ENCODE measurements at regions not wholly inside any gene's neighbourhood (a gene's known extent, or its start where the extent isn't known, plus 50 kb on each side); places are given as distances from the start of the nearest gene placed in this dataset.
A peak's percentile ranks its signal among the peaks of the same experiment; 100 is the strongest.
"Not testable (repeated sequence)": the region's sequence is repeated elsewhere in the genome, so short reads cannot be mapped to it uniquely, and the experiment has no call there.

GRCh38 chr4:54403700-54404453, 174.8 kb downstream of the PDGFRA start:
- no peak for DNase-seq

GRCh38 chr4:54409270-54409817, 180.3 kb downstream of the PDGFRA start:
- peak in 1 of 3 donors; percentile 36 for DNase-seq

GRCh38 chr4:54414545-54414944, 185.5 kb downstream of the PDGFRA start:
- no peak for DNase-seq

DNA sequence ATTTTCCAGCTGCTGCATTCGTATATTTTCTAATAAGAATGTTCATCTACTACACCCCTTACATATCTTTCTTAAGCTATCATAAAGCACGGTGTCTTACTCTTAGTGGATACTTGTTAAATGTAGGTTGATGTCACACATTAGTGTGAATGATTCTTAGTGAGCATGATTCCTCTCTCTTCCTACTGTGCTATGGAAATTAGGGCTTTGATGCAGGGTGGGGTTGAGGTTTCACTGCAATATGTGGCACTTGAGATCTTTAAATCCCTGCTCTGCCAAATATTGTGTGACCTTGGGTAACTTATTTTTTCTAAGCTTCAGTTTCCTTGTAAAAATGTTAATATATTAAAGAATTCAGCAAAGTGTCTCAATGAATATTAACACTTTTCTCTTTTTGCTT, 188.4 kb downstream of the PDGFRA start:
- DNase-seq = no peak

DNA sequence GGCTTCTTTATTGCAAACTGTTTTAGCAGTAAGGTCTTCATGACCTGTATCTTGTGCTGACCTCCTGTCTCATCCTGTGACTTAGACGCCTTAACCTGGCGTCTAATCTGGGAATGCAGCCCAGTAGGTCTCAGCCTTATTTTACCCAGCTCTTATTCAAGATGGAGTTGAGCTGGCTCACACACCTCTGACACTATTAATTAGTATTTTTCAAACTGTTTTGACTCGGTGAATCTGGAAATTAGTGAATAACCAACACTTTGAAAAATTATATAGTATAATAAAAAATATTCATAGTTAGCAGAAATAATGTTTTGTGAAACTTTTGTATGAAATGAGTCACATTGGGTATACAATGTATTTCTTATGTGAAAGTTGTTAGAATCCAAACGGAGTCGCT, 189.4 kb downstream of the PDGFRA start:
- DNase-seq = no peak

GRCh38 chr4:54423066-54423465, 194.0 kb downstream of the PDGFRA start:
- no peak for DNase-seq

DNA sequence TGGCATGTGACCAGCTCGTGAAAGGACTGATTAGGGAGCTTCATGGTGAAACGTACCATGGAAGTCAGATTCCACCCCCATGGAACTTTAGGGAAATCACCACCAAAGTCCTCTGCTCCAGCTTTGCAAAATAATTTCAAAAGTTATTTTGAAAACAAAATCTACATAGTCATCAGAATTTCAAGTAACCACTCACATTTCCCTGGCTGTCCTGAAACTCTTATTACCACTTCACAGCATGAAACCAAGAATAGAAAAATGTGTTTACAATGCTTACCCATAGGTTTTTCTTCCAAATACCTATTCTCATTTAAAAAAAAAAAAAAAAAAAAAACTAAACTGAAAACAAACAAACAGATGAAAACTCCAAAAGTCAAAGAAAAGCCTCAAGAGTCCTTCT, 198.7 kb downstream of the PDGFRA start:
- no peak for DNase-seq

GRCh38 chr4:54428940-54429339, 199.8 kb downstream of the PDGFRA start:
- no peak for DNase-seq

DNA sequence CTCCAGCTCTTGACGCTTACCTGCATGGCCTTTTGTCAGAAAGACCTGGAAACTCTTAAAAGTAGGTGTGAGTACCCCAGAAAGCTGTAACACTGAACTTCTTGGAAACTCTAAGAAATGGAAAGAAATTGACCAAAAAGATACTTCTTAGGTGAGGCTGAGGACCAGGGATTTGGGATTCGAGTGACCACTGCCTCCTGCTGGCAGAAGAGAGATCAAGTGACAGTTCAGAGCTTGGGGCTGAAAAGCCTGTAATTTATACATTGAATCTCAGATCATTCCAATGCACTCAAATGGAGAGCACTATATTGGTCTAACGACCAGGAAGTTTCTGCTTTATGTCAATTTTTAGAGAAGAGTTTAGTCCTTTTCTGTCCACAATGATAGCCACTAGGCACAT, 204.6 kb downstream of the PDGFRA start:
- DNase-seq = no peak

DNA sequence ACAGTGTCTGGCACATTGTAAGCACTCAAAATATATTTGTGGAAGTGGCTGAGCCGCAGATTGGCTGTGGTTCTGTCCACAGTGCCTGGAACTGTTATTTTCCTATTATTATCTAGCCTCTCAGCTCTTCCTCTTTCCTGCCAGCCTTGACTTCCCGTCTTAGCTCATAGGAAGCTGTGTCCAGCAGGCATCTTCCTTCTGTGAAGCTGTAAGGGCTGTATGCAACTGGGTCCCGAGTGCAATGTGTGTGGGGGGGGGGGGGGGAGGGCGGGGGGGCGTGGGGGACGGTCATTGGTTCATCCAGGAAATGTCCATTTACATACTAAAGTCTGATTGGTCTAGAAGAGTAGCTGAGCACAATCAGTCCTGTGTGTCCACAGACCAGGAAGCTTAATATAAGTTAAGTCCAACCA, 210.7 kb downstream of the PDGFRA start:
- peak in 2 of 3 donors; percentile 29 to 31 for DNase-seq

GRCh38 chr4:54440394-54441136, 211.5 kb downstream of the PDGFRA start:
- DNase-seq = peak in 1 of 3 donors; percentile 21

DNA sequence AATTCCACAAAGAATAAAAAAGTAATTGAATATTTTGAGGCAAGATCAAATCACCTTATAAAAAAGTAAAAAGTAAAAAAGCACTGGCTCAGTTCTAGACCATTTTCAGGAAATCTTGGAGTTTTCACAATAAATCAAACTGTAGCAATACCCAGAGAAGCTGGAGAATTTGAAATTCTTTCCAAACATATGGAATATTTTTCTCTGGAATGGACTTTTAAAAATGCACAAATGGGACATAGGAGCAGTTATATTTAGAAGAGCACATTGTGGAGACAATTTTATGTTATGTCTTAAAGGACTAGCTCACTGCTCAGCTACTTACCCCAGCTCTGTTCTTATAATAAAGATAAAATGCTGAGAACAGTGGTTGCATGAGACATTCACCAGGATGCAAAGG, 211.9 kb upstream of the KIT start:
- peak in 2 of 3 donors; percentile 38 to 61 for DNase-seq

GRCh38 chr4:54446581-54446980, 211.2 kb upstream of the KIT start:
- DNase-seq = peak in 1 of 3 donors; percentile 41

DNA sequence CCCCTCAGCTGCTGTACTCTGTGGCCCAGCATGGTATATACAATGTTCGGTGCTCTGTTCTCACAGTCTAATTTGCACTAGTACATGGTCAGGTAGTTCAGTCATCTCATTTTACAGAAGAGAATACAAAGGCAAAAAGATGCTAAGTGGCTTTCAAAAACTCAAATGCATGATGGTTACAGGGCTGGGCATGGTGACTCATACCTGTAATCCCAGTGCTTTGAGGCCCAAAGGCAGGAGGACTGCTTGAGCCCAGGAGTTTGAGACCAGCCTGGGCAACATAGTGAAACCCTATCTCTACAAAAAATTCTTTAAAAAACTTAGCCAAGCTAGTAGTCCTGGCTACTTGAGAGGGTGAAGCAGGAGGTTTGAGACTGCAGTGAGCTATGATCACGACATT, 210.5 kb upstream of the KIT start:
- no peak for DNase-seq

DNA sequence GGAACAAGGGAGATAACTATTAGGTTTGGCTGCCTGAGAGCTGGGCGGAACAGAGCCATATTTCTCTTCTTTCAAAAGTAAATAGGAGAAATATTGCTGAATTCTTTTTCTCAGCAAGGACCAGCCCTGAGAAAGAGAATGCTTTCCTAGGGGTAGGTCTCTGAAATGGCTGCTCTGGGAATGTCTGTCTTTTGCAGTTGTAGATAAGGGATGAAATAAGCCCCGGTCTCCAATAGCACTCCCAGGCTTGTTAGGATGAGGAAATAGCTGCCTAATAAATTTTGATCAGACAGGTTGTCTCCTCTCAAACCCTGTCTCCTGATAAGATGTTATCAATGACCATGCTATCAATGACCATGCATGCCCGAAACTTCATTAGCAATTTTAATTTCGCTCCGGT, 207.8 kb upstream of the KIT start:
- no peak for DNase-seq

GRCh38 chr4:54466960-54467359, 190.8 kb upstream of the KIT start:
- not testable (repeated sequence) for DNase-seq

DNA sequence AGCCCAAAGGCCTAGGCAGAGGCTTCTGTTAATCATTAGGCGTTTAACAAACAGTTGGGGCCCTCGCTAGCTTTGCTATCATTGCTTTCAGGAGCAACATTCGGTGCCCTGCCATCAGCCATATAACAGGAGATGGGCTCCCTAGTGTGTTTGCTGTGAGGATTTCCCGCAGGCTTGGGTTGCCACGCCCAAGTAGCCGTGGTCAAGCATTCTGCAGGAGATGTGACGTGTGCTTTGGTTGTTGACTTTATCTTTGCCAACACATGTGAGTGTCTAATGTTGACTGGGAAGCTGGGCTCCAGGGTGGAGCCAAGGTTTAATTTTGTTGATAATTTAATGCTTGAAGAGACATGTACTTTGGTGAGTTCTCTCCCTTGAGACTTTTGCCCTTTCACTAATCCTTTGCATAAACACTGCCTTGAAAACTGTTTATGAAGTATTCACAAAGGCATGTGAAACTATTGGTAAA, 184.6 kb upstream of the KIT start:
- DNase-seq = no peak

DNA sequence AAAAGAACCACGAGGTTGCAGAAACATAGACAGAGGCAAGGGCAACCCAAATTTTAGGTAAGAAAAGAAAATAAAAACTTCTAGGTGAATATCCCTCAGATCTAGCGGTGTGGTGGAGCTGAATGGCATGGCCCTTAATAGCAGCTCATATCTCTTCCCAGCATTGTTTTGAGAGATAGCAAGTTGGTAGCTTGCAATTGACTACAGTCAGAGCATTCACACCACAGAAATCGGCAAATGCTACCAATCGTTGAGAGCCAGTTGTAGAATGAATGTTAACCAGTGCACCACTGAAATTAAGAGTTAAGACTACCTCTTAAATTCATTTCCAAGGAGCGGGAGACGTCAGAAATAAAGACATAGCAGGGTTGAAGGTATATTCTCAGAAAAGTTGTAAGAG, 184.0 kb upstream of the KIT start:
- DNase-seq = no peak

- DNase-seq = no peak
Measured at GRCh38 chr4:54475546-54475945, 182.2 kb upstream of the KIT start.

- DNase-seq = no peak
Measured at GRCh38 chr4:54482529-54483200, 175.1 kb upstream of the KIT start.

GRCh38 chr4:54484383-54484782, 173.4 kb upstream of the KIT start:
- DNase-seq = no peak

DNA sequence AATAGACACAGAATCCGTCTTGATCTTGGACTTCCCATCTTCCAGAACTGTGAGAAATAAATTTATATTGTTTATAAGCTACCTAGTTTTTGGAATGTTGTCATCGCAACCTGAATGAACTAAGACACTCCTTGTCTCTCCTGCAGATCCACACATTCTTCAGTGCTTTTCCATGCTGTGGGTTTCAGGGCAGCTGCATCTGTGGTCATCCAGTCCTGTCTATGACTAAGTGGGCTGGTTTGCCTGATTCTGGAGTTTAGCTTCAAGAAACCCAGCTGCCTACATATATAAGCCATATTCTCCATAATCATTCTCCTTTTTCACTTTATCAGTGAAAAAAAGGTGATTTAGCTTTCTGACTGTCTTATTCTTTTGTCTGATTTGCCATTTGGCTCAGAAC, 170.3 kb upstream of the KIT start:
- DNase-seq = no peak
